NT2/D1 (cell line): ENCODE measurements at regions not wholly inside any gene's neighbourhood (a gene's known extent, or its start where the extent isn't known, plus 50 kb on each side); places are given as distances from the start of the nearest gene placed in this dataset.
A peak's percentile ranks its signal among the peaks of the same experiment; 100 is the strongest.

Experiments used
- DNase-seq: peaks from one replicate; pipeline ENCODE4 v3.0.0-alpha.2; 2011; ENCODE audit warnings: low read depth, low spot score
- H3K27me3 ChIP-seq: 2 replicates; pipeline ENCODE4 v1.6.0; 2011; ENCODE audit warnings: mild to moderate bottlenecking; ENCODE audit not compliant: insufficient read length, insufficient read depth
- H3K36me3 ChIP-seq: 2 replicates; pipeline ENCODE4 v1.6.1; 2011; ENCODE audit warnings: mild to moderate bottlenecking, low read length, mixed read lengths; ENCODE audit not compliant: insufficient read depth, insufficient read length
- H3K4me1 ChIP-seq: 2 replicates; pipeline ENCODE4 v1.5.1; 2011; ENCODE audit not compliant: insufficient read depth, insufficient read length
- H3K4me3 ChIP-seq: 2 replicates; pipeline ENCODE4 v1.5.1; 2011; ENCODE audit warnings: low read depth; ENCODE audit not compliant: insufficient read length
- H3K9ac ChIP-seq: 2 replicates; pipeline ENCODE4 v1.6.0; 2011; ENCODE audit warnings: low read depth; ENCODE audit not compliant: insufficient read length
- H3K9me3 ChIP-seq: 2 replicates; pipeline ENCODE4 v1.5.1; 2011; ENCODE audit warnings: mild to moderate bottlenecking, low read length; ENCODE audit not compliant: insufficient read depth
- SUZ12 ChIP-seq: IDR thresholded peaks from 2 replicates; pipeline ENCODE4 v1.6.1; 2011; ENCODE audit not compliant: insufficient read length, insufficient read depth; ENCODE audit errors: extremely low read depth
- YY1 ChIP-seq: IDR thresholded peaks from 2 replicates; pipeline ENCODE4 v1.6.1; 2011; ENCODE audit not compliant: insufficient read length, insufficient read depth
- ZNF274 ChIP-seq: IDR thresholded peaks from 2 replicates; pipeline ENCODE4 v1.6.1; 2011; ENCODE audit warnings: mild to moderate bottlenecking, low read depth, low read length

DNA sequence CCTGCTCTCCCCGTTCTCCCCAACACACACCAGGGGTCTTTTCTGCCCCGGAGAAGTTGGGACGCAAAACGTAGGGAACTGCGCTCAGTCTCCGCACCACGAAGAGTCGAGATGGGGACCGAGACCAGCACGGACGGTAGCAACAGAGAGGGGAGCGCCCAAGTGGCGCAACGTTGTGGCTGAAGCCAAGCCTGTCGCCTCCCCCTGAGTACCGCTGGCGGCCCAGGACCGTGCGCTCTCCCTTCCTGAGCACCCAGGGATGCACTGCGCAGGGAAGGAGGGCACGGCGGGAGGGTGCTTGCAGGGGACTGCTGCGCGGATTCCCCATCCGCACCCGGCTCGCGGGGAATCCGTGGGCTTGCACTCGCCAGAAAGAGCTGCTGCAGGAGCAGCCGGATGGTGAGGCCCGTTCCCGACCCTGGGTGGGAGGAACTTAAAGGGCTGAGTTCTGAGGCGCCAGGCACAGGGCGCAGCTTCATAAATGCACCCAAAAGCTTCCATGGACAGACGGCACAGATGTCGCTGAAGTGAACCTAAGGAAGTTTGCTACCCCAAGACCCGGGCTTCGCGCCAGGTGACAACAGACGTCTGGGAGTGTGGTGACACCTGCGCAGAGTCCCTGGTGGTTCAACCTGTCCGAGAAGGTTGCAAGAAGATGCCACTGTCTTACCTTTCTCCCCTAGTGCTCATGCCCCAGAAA is 178.7 kb downstream of the TBXT start:
- no peaks in the 10 kb centered on the region for H3K9me3 ChIP-seq
- H3K27me3 ChIP-seq = peaks cover 82% of the 10 kb centered on the region
- DNase-seq = no peak
- H3K36me3 ChIP-seq = no peaks in the 10 kb centered on the region
- H3K4me1 ChIP-seq = peaks cover 4% of the 10 kb centered on the region
- peak; percentile 57 for TF ChIP-seq SUZ12
- no peak for TF ChIP-seq ZNF274
- peak overlapping the region; percentile 61 for H3K4me3 ChIP-seq
- H3K9ac ChIP-seq = peak overlapping the region; percentile 42

DNA sequence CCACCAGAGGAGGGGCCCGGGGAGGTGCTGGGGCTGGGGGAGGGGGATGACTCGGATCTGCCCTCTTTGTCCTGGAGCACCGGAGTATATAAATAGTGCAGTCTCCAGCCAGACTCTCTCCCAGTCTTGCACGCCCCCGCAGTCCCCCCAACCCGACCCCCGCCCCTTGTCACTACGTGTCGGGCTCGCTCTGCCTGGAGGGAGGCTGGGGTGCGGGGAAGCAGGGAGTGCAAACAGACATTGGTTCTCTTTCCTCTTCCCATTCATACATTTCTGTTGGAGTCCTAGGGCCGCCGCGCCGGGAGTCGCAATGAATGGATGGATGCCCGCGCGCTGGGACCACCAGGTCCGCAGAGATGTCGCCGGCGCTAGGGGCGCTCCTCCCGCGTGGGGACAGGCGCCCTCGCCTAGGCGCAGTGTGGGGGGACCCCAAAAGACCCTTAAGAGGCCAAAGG is 179.3 kb downstream of the TBXT start:
- Histone ChIP-seq H3K27me3 (peaks cover 82% of the 10 kb centered on the region), H3K4me1 (peaks cover 4% of the 10 kb centered on the region), H3K9me3 (no peaks in the 10 kb centered on the region), H3K36me3 (no peaks in the 10 kb centered on the region), H3K9ac (no peak overlapping the region), H3K4me3 (peak overlapping the region; percentile 61)
- no peak for DNase-seq
- no peak for TF ChIP-seq SUZ12

DNA sequence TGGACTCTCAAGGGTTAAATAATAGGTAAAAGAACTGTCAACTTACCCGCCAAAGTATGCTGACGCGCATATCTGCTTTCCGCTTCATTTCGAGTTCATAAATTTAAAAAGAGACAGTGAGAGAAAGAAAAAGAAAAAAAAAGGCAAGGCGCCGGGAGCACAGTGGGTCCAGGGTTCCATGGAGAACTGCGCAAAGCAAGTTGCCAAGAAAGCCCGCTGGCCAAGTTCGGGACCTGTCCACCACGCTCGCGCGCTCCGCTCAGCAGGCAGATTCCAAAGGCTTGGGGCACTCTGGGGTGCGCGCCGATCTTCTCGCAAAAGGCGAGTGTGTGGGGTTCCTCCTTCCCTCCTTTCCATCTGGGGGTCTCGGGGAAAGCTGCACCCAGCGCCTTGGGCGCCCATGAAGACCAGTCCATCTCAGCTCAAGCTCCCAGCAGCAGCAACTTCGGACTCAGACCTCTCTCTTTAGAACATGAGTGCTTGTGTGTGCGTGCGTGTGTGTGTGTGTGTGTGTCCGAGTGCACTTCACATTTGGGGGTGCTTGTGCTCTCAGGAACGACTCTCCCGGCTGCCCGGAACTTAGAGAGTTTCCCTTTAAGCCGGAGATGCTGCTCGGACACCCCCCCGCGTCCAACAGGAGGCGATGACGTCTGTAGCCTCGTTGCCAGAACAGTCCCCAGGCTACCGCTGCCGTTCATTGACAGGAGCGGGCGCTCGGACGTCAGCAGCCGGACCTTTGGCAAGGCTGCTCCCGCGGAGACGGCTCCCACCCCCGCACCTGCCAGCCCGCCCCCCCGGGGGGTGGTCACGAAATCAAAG is 180.0 kb downstream of the TBXT start:
- Histone ChIP-seq H3K36me3 (no peaks in the 10 kb centered on the region), H3K9ac (peak overlapping the region; percentile 50), H3K4me1 (peaks cover 4% of the 10 kb centered on the region), H3K9me3 (no peaks in the 10 kb centered on the region), H3K27me3 (peaks cover 81% of the 10 kb centered on the region), H3K4me3 (peak overlapping the region; percentile 50)
- DNase-seq = peak; percentile 42
- TF ChIP-seq ZNF274 (no peak), SUZ12 (no peak), YY1 (no peak)

DNA sequence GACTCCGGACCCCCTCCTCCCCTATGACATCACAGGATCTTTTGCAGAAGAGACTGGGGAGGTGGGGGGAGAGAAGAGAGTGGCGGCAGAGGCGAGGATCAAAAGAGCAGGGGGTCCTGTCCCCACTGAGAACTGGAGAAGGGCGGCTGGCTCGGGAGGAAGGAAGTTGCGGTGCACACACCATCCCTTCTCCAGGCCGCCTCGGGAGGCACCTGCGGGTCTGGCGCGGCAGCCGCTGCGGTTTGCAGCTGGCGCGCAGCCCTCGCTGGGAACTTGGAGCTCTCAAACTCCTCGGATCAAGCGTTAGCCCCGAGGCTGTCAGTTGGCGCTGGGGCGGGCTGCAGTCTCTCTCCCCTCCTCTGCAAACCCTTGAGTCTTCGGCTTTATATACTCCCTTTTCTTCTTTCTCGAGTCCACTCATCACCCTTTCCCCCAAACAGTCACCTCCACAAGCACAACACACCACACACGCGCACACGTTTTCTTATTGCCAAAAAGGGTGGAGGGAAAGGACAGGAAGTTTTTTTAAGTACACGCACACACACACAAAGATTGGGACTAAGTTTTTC is 180.7 kb downstream of the TBXT start:
- no peak overlapping the region for H3K9ac ChIP-seq
- no peaks in the 10 kb centered on the region for H3K36me3 ChIP-seq
- peak overlapping the region; percentile 50 for H3K4me3 ChIP-seq
- no peak for TF ChIP-seq YY1
- no peak for TF ChIP-seq ZNF274
- no peak for TF ChIP-seq SUZ12
- peaks cover 75% of the 10 kb centered on the region for H3K27me3 ChIP-seq
- H3K9me3 ChIP-seq = no peaks in the 10 kb centered on the region
- peaks cover 4% of the 10 kb centered on the region for H3K4me1 ChIP-seq
- DNase-seq = no peak

DNA sequence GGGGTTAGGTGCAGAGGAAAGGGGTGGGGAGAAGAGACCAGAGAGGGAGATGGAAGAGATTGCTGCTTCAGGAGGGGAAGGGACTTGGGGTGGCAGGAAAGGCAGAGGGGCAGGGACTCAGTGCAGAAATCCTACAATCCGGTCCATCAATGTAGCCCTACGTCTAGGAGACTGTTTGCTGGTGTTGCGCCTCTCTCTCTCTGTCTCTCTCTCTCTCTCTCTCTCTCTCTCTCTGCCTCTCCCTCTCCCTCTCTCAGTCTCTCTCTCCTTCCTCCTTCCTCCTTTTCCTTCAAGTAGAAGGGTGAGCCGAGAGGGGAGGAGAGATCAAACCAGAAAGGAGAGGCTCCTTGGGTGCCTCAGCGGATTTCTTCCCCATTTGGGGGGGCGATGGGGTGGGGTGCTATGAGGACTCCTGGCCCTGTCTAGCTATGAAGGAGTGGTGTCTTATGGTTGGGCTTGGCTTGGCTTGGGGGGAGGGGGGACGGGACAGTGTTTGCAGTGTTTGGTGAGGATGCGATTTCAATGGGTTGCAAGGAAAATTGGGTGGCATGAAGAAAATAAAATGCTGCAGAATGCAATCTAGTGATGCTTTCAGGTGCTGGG is 181.2 kb downstream of the TBXT start:
- Histone ChIP-seq H3K27me3 (peaks cover 69% of the 10 kb centered on the region), H3K9me3 (no peaks in the 10 kb centered on the region), H3K4me1 (peaks cover 4% of the 10 kb centered on the region), H3K9ac (no peak overlapping the region), H3K36me3 (no peaks in the 10 kb centered on the region), H3K4me3 (no peak overlapping the region)
- TF ChIP-seq ZNF274 (no peak), YY1 (no peak), SUZ12 (no peak)
- no peak for DNase-seq

DNA sequence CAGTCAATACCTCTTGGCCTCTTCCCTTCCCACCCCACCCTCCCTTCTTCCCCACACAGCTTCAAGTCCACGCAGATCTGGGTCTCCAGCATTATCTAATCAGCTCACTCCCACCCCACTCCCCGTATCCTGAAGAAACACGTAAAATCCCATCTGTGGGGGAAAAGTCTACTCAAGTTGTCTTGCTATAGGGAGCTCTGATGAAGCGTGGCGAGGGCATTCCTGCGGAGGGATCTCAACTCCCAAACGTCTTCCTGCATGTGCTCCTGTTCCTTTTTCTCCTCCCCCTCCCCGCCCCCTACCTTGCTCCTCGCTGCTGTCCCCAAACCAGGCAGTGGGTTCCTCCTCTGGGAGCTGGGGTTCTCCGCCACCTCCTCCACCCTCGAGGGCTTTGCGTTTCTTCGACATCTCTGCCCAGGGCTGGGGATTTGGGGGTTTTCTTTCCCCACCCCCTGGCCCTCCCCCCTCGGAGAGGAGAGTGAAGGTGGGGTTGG is 181.8 kb downstream of the TBXT start:
- Histone ChIP-seq H3K4me1 (peaks cover 4% of the 10 kb centered on the region), H3K9me3 (no peaks in the 10 kb centered on the region), H3K9ac (no peak overlapping the region), H3K36me3 (no peaks in the 10 kb centered on the region), H3K27me3 (peaks cover 63% of the 10 kb centered on the region), H3K4me3 (no peak overlapping the region)
- no peak for DNase-seq
- no peak for TF ChIP-seq SUZ12
- no peak for TF ChIP-seq ZNF274
- TF ChIP-seq YY1 = no peak

DNA sequence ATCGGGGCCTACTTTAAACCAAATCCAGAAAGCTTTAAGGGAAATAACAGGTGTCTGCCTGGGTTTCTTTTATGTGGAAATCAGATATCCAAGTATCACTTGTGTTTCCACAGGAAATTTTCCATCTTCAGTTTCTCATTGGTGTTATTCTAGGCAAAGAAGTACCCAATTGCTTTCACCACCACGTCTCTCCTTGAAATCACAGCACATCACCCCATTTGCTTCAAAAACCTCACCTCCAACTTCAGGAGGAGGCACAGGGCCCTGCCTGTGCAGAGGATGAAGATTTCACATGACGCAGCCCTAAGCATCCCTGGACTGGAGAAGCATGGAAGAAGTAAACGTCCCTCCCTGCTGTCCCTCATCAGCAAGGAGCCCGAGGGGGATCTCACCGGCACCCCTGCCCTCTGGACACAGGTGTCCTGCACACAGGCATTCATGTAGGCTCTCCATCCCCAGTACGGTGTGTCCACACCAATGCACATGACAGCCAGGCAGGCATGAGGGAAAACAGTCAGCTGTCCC is 182.3 kb downstream of the TBXT start:
- no peak for TF ChIP-seq YY1
- TF ChIP-seq SUZ12 = no peak
- TF ChIP-seq ZNF274 = no peak
- no peak for DNase-seq
- Histone ChIP-seq H3K36me3 (no peaks in the 10 kb centered on the region), H3K9ac (no peak overlapping the region), H3K27me3 (peaks cover 58% of the 10 kb centered on the region), H3K4me1 (peaks cover 4% of the 10 kb centered on the region), H3K4me3 (no peak overlapping the region), H3K9me3 (no peaks in the 10 kb centered on the region)
